PFSK-1 (cell line): ENCODE measurements at regions not wholly inside any gene's neighbourhood (a gene's known extent, or its start where the extent isn't known, plus 50 kb on each side); places are given as distances from the start of the nearest gene placed in this dataset.

Experiments used
- FOXP2 ChIP-seq: optimal IDR thresholded peaks from 2 replicates; pipeline ENCODE3; 2011; ENCODE audit warnings: borderline replicate concordance, control low read depth, inconsistent platforms; ENCODE audit not compliant: insufficient read depth; ENCODE audit errors: extremely low read length, extremely low read depth
- POLR2AphosphoS5 ChIP-seq: IDR thresholded peaks from 2 replicates; pipeline ENCODE4 v1.6.1; 2012; ENCODE audit warnings: low read depth, mild to moderate bottlenecking, control low read depth, low read length, moderate library complexity
- SIN3A ChIP-seq: IDR thresholded peaks from 2 replicates; pipeline ENCODE4 v1.6.1; 2012; ENCODE audit warnings: mild to moderate bottlenecking, low read length, moderate library complexity, borderline replicate concordance; ENCODE audit not compliant: insufficient read depth
- TAF1 ChIP-seq: IDR thresholded peaks from 2 replicates; pipeline ENCODE4 v1.6.1; 2012; ENCODE audit warnings: low read length, control low read depth, borderline replicate concordance; ENCODE audit not compliant: insufficient read depth
- TF ChIP-seq, protein P1 (sequence below), 2 experiments: IDR thresholded peaks; 2 replicates each; pipeline versions ENCODE4 v1.6.1 to v1.8.0; 2011 to 2012; ENCODE audit warnings: low read depth in 2 of 2, low read length in 2 of 2, control low read depth in 1 of 2, inconsistent platforms in 1 of 2, mild to moderate bottlenecking in 1 of 2, moderate library complexity in 1 of 2; ENCODE audit not compliant: insufficient read depth in 1 of 2

DNA sequence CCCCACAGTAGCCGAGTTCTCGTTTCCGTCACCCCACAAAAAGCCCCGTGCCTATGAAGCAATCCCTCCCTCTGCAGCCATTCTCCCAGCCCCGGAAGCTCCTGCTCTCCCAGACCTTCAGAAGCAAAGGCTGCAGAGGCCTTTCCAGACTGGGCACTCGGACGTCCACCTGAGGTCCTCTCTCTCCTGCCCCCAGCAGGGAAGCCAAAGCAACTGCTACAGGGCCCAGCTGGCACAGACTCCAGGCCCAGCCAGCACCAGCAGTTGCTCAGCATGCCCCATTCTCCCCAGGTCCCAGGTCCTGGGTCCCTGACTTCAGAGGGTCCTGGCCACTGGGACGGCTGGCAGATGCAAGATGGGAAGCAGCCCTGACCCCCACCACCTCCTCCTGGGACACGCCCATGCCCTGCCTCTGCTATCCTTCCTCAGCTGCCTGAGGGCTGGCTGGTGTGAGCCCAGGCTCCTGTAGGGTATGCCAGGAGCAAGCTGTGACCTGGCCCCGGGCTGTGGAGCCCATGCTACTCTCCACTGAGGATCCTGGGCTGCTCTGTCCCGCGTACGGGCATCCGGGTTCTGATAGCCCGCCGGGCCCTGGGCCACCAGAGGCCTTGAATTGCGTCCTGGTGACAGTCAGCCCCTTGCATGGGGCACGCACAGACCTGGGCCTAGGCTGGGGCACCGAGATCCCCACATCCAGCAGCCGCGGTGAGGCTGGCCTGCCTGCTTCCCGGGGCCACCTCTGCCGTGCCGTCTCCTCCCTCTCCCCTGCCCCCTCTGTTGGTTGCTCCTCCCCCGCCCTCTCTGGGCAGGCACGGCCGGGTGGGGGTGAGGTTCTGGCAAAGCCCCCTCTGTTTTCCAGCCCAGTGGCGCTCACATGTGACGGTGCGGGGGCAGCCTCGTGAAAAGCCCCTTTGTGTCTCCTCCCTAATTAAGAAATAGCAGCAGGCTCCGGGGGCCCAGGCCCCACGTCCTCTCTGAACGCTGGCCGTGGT, 1310.3 kb downstream of the BRD1 start:
- TF ChIP-seq FOXP2 (no peak), POLR2AphosphoS5 (no peak), SIN3A (no peak), TAF1 (no peak)
- TF ChIP-seq, protein P1, sequence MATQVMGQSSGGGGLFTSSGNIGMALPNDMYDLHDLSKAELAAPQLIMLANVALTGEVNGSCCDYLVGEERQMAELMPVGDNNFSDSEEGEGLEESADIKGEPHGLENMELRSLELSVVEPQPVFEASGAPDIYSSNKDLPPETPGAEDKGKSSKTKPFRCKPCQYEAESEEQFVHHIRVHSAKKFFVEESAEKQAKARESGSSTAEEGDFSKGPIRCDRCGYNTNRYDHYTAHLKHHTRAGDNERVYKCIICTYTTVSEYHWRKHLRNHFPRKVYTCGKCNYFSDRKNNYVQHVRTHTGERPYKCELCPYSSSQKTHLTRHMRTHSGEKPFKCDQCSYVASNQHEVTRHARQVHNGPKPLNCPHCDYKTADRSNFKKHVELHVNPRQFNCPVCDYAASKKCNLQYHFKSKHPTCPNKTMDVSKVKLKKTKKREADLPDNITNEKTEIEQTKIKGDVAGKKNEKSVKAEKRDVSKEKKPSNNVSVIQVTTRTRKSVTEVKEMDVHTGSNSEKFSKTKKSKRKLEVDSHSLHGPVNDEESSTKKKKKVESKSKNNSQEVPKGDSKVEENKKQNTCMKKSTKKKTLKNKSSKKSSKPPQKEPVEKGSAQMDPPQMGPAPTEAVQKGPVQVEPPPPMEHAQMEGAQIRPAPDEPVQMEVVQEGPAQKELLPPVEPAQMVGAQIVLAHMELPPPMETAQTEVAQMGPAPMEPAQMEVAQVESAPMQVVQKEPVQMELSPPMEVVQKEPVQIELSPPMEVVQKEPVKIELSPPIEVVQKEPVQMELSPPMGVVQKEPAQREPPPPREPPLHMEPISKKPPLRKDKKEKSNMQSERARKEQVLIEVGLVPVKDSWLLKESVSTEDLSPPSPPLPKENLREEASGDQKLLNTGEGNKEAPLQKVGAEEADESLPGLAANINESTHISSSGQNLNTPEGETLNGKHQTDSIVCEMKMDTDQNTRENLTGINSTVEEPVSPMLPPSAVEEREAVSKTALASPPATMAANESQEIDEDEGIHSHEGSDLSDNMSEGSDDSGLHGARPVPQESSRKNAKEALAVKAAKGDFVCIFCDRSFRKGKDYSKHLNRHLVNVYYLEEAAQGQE (IDR thresholded peaks at IDR 0.05; ENCODE audit: insufficient read depth in 1 of 2, low read depth in 2 of 2, low read length in 2 of 2) = no peak

DNA sequence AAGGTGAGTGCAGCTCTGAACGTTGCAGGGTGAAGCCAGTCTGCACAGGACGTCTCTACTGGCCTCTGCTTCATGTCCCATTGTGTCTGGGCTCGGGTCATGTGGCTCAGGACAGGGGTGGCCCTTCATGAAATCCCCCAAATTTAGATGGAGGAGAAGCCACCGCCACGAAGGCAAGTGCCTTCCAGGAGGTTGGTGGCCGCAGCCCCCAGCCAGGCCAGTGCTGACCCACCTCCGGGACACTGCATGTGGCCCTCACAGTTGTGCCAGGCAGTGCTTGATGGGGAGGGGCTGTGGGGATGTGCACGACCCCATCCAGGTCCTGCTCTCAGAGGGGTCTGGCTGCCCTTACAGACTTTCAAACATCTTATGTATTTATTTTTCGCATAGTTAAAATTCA, 1311.1 kb downstream of the BRD1 start:
- TF ChIP-seq SIN3A (no peak), FOXP2 (no peak), POLR2AphosphoS5 (no peak), TAF1 (no peak)
- TF ChIP-seq, protein P1 (IDR thresholded peaks at IDR 0.05; ENCODE audit: insufficient read depth in 1 of 2, low read depth in 2 of 2, low read length in 2 of 2) = no peak

DNA sequence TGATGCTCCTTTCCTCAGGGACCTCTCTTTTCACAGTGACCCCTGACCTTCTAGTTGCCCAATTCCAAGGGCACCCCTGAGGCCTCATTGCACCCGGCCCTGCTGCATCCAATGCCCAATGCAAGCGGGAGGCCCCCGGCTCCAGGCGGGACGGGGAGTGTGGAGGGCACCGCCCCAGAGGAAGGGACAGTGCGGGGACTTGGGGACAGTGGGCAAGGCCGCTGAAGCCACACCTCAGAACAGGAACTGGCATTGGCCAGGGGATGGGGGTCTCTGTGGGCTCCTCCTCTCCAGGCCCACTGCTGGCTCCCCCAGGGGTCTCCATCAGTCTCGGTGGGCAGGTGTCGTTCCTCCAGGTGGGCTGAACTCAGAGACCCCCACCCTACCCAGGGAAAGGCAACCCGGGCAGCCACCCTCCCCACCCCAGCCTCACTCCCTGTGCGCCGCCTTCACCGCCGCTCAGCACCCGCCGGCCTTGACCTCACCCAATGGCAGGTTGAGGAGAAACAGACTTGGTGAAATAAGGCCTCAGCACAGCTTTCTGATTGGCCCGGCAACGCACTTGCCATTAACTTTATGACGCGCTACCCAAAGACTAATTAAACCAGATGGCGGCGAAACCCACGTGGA, 1312.0 kb downstream of the BRD1 start:
- TF ChIP-seq SIN3A = no peak
- TF ChIP-seq TAF1 = no peak

DNA sequence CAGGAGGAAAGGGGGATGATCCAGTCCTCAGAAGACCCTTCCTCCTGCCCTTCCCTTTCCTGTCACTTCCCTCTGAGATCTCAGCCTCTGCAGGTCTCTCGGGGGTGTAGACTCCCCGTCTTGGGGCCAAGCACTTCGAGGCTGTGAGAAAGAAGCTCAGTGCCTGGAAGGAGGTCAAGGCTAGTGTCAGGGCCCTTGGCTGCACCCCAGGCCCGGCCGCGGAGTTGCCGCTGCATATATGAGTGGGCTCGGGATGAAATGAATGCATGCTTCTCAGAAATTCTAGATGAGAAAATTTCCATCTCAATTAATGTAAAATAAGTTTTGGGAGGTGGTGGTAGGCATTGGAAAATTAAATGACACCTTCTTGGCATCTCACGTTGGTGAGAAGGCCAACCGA, 1313.7 kb downstream of the BRD1 start:
- TF ChIP-seq, protein P1 (IDR thresholded peaks at IDR 0.05; ENCODE audit: insufficient read depth in 1 of 2, low read depth in 2 of 2, low read length in 2 of 2) = no peak
- no peak for TF ChIP-seq POLR2AphosphoS5
- TF ChIP-seq SIN3A = no peak

DNA sequence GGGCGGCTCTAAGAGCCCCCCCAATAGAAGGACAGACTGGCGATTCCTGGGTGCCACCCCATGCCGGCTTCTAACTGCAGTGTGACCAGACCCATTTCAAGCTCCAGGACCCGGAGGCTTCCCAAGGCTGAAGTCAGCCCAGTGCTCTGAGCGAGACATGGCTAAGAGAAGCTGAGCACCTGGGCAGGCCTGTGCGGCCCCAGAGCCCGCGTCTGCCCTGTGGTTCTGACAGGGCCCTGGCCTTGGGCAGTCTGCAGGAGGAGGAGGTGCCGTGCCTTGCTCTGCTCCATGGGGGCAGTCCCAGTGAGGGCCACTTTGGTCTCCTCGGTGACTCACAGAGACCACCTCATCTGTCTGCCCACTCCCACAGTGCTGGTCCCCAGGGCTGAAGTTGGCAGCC, 1314.2 kb downstream of the BRD1 start:
- no peak for TF ChIP-seq TAF1
- no peak for TF ChIP-seq SIN3A
- no peak for TF ChIP-seq FOXP2
- TF ChIP-seq, protein P1 (IDR thresholded peaks at IDR 0.05; ENCODE audit: insufficient read depth in 1 of 2, low read depth in 2 of 2, low read length in 2 of 2) = no peak
- TF ChIP-seq POLR2AphosphoS5 = no peak
